Gastrocnemius medialis (tissue), 4 donors: ENCODE measurements at regions not wholly inside any gene's neighbourhood (a gene's known extent, or its start where the extent isn't known, plus 50 kb on each side); places are given as distances from the start of the nearest gene placed in this dataset.

Experiments used
- ATAC-seq, 2 donors: fragments of 150-250 bp; one replicate each; pipeline ENCODE4 v1.9.1; 2016
- DNase-seq, 2 donors: peaks; one replicate each; pipeline ENCODE4 v3.0.0-alpha.2; 2019
- H3K27ac ChIP-seq, 4 donors: fragments of 200-600 bp; sonication (generic); 1 replicate in 1 of 4; 2 replicates in 3 of 4; pipeline ENCODE4 v1.5.1; 2016 to 2018; ENCODE audit warnings: mild to moderate bottlenecking in 2 of 4, moderate library complexity in 1 of 4
- H3K27me3 ChIP-seq, 3 donors: fragments of 200-600 bp; sonication (generic) in 2 of 3; 1 replicate in 1 of 3; 2 replicates in 2 of 3; pipeline versions ENCODE4 v1.5.1 to v1.6.0; 2016 to 2019; ENCODE audit warnings: mild to moderate bottlenecking in 1 of 3, moderate library complexity in 1 of 3
- H3K36me3 ChIP-seq, 2 donors: fragments of 200-600 bp; sonication (generic) in 1 of 2; one replicate each; pipeline ENCODE4 v1.5.1; 2017 to 2018
- H3K4me1 ChIP-seq, 2 donors: fragments of 200-600 bp; sonication (generic) in 1 of 2; one replicate each; pipeline ENCODE4 v1.5.1; 2016 to 2017; ENCODE audit warnings: mild to moderate bottlenecking in 2 of 2
- H3K4me3 ChIP-seq, 4 donors: fragments of 200-600 bp; sonication (generic) in 3 of 4; 1 replicate in 1 of 4; 2 replicates in 3 of 4; pipeline ENCODE4 v1.5.1; 2016 to 2019; ENCODE audit warnings: mild to moderate bottlenecking in 2 of 4
- H3K9me3 ChIP-seq, 3 donors: fragments of 200-600 bp; sonication (generic) in 2 of 3; 1 replicate in 1 of 3; 2 replicates in 2 of 3; pipeline ENCODE4 v1.5.1; 2016 to 2019
- CTCF ChIP-seq, 5 experiments: fragments of 450-650 bp in 3 of 5; fragments of 200-600 bp in 2 of 5; sonication (generic) in 2 of 5; IDR thresholded peaks in 4 of 5; conservative IDR thresholded peaks in 1 of 5; 1 replicate in 4 of 5; 2 replicates in 1 of 5; pipeline ENCODE4 v1.5.1; 2016 to 2019; ENCODE audit warnings: antibody characterized with exemption in 5 of 5, mild to moderate bottlenecking in 3 of 5, moderate library complexity in 3 of 5
- POLR2A ChIP-seq, 2 donors: fragments of 450-650 bp; IDR thresholded peaks; one replicate each; pipeline ENCODE4 v1.6.1; 2017; ENCODE audit warnings: antibody characterized with exemption in 2 of 2, mild to moderate bottlenecking in 2 of 2, moderate library complexity in 2 of 2
- in situ Hi-C, 4 donors: fragments of 200-750 bp; cut with MboI; loops; one replicate each; pipeline versions ENCODE4 v1.15.0 to v1.8.0; 2017; ENCODE audit warnings: low sequenced_read_pairs in 4 of 4
- intact Hi-C: fragments of 100-400 bp; cut with DNase I; formaldehyde crosslinking; loops from one replicate; pipeline ENCODE4 v1.15.1; 2023; ENCODE audit warnings: low total_unique reads

GRCh38 chr13:76693086-76693485 lies 193.1 kb downstream of the KCTD12 start:
- Histone ChIP-seq H3K27me3 (no peaks in the 10 kb centered on the region), H3K36me3 (no peaks in the 10 kb centered on the region), H3K9me3 (no peaks in the 10 kb centered on the region), H3K27ac (no peak overlapping the region), H3K4me1 (peaks cover 4 to 7% of the 10 kb centered on the region in 2 donors), H3K4me3 (no peak overlapping the region)
- TF ChIP-seq CTCF (IDR thresholded peaks at IDR 0.05 in 4 of 5, conservative IDR thresholded peaks at IDR 0.05 in 1 of 5) (no peak), POLR2A (IDR thresholded peaks at IDR 0.05) (no peak)
- ATAC-seq (no peak), DNase-seq (no peak)
- intact Hi-C loops, result no loop called here
- in situ Hi-C loops, result no loop called here

- Histone ChIP-seq H3K9me3 (no peaks in the 10 kb centered on the region), H3K27me3 (no peaks in the 10 kb centered on the region), H3K27ac (no peak overlapping the region), H3K4me1 (peaks cover 4 to 7% of the 10 kb centered on the region in 2 donors), H3K4me3 (no peak overlapping the region), H3K36me3 (no peaks in the 10 kb centered on the region)
- ATAC-seq (no peak), DNase-seq (no peak)
- in situ Hi-C loops, result no loop called here
- TF ChIP-seq CTCF (IDR thresholded peaks at IDR 0.05 in 4 of 5, conservative IDR thresholded peaks at IDR 0.05 in 1 of 5) (no peak), POLR2A (IDR thresholded peaks at IDR 0.05) (no peak)
- intact Hi-C loops, result no loop called here
Measured at GRCh38 chr13:76692346-76692745, 193.9 kb downstream of the KCTD12 start.

- in situ Hi-C loops (no loop called here), intact Hi-C loops (no loop called here)
- H3K27ac ChIP-seq, result no peak overlapping the region
- H3K27me3 ChIP-seq, result no peaks in the 10 kb centered on the region
- DNase-seq (no peak), ATAC-seq (no peak)
- no peak overlapping the region for H3K4me3 ChIP-seq
- H3K36me3 ChIP-seq, result no peaks in the 10 kb centered on the region
- no peaks in the 10 kb centered on the region for H3K4me1 ChIP-seq
- TF ChIP-seq POLR2A (IDR thresholded peaks at IDR 0.05), result no peak
- TF ChIP-seq CTCF (IDR thresholded peaks at IDR 0.05 in 4 of 5, conservative IDR thresholded peaks at IDR 0.05 in 1 of 5), result no peak
- no peaks in the 10 kb centered on the region for H3K9me3 ChIP-seq
Measured at GRCh38 chr13:76690611-76691010, 195.6 kb downstream of the KCTD12 start.

DNA sequence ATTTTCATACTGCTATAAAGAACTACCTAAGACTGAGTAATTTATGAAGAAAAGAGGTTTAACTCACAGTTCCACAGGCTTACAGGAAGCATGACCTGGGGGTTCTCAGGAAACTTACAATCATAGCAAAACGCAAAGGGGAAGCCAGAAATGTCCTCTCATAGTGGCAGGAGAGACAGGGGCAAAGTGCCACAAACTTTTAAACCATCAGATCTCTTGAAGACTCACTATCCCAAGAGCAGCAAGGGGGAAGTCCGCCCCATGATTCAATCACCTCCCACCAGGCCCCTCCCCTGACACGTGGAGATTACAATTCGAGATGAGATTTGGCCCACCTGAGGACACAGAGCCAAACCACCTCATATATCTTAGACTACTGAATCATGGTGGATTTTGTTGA lies 198.7 kb downstream of the KCTD12 start:
- no peak overlapping the region for H3K4me3 ChIP-seq
- no peaks in the 10 kb centered on the region for H3K4me1 ChIP-seq
- in situ Hi-C loops (no loop called here), intact Hi-C loops (no loop called here)
- no peak for ATAC-seq
- H3K27ac ChIP-seq, result no peak overlapping the region
- DNase-seq, result no peak
- H3K9me3 ChIP-seq, result no peaks in the 10 kb centered on the region
- TF ChIP-seq CTCF (IDR thresholded peaks at IDR 0.05 in 4 of 5, conservative IDR thresholded peaks at IDR 0.05 in 1 of 5) (no peak), POLR2A (IDR thresholded peaks at IDR 0.05) (no peak)
- no peaks in the 10 kb centered on the region for H3K27me3 ChIP-seq
- H3K36me3 ChIP-seq, result no peaks in the 10 kb centered on the region

DNA sequence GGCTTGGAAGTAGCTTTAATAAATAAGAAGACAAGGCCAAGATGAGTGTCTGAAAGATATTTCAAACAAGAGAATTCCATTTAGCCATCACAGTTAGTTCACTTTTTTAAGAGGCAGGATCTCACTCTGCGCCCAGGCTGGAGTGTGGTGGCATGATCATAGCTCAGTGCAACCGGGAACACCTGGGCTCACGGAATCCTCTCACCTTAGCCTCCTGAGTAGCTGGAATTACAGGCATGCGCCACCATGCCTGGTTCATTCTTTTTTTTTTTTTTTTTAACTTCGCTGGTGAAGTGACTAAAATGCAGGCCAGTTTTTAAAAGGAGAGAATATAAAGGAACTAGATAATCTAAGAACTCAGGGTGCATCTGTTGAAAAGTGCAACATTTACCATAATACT lies 200.3 kb downstream of the KCTD12 start:
- no peak overlapping the region for H3K4me3 ChIP-seq
- H3K27ac ChIP-seq, result no peak overlapping the region
- no peaks in the 10 kb centered on the region for H3K27me3 ChIP-seq
- no peak for ATAC-seq
- no peak for TF ChIP-seq CTCF (IDR thresholded peaks at IDR 0.05 in 4 of 5, conservative IDR thresholded peaks at IDR 0.05 in 1 of 5)
- no peak for TF ChIP-seq POLR2A (IDR thresholded peaks at IDR 0.05)
- in situ Hi-C loops (no loop called here), intact Hi-C loops (no loop called here)
- no peaks in the 10 kb centered on the region for H3K9me3 ChIP-seq
- H3K4me1 ChIP-seq, result no peaks in the 10 kb centered on the region
- H3K36me3 ChIP-seq, result no peaks in the 10 kb centered on the region
- no peak for DNase-seq
